DND-41 (cell line): ENCODE measurements at regions not wholly inside any gene's neighbourhood (a gene's known extent, or its start where the extent isn't known, plus 50 kb on each side); places are given as distances from the start of the nearest gene placed in this dataset.
"Not testable (repeated sequence)": the region's sequence is repeated elsewhere in the genome, so short reads cannot be mapped to it uniquely, and the experiment has no call there.

Source experiments
- ATAC-seq: fragments of 200-7000 bp; cut with Tn5 transposase; 3 replicates; pipeline ENCODE4 v1.9.1; 2021; ENCODE audit warnings: low read depth; ENCODE audit not compliant: insufficient read depth
- DNase-seq: peaks from one replicate; pipeline ENCODE4 v3.0.0-alpha.2; 2020
- H2AFZ ChIP-seq: 2 replicates; pipeline ENCODE4 v1.6.0; 2012; ENCODE audit warnings: low read depth, low read length
- H3K27ac ChIP-seq: 2 replicates; pipeline ENCODE4 v1.5.1; 2012; ENCODE audit warnings: low read length, inconsistent platforms
- H3K27me3 ChIP-seq: fragments of 200-600 bp; sonication (generic); 2 replicates; pipeline ENCODE4 v1.6.0; 2012; ENCODE audit warnings: low read length, mild to moderate bottlenecking, inconsistent platforms; ENCODE audit not compliant: insufficient read depth, poor library complexity
- H3K36me3 ChIP-seq: 2 replicates; pipeline ENCODE4 v1.5.1; 2012; ENCODE audit warnings: low read length, inconsistent platforms; ENCODE audit not compliant: insufficient read depth
- H3K4me1 ChIP-seq: 2 replicates; pipeline ENCODE4 v1.5.1; 2012; ENCODE audit warnings: mild to moderate bottlenecking, low read length; ENCODE audit not compliant: insufficient read depth
- H3K4me2 ChIP-seq: 2 replicates; pipeline ENCODE4 v1.6.0; 2012; ENCODE audit warnings: mild to moderate bottlenecking, moderate library complexity, low read length, inconsistent platforms; ENCODE audit not compliant: insufficient read depth
- H3K4me3 ChIP-seq, 2 experiments: fragments of 200-600 bp in 1 of 2; shearing (Covaris generic) in 1 of 2; 2 replicates each; pipeline ENCODE4 v1.5.1; 2012 to 2016; ENCODE audit warnings: inconsistent platforms in 2 of 2, low read length in 2 of 2, mild to moderate bottlenecking in 2 of 2, low read depth in 1 of 2, moderate library complexity in 1 of 2
- H3K79me2 ChIP-seq: 2 replicates; pipeline ENCODE4 v1.6.0; 2012; ENCODE audit warnings: low read length, inconsistent platforms; ENCODE audit not compliant: insufficient read depth
- H3K9ac ChIP-seq: 2 replicates; pipeline ENCODE4 v1.6.0; 2012; ENCODE audit warnings: low read depth, mild to moderate bottlenecking, inconsistent platforms, low read length, moderate library complexity
- H3K9me3 ChIP-seq: 2 replicates; pipeline ENCODE4 v1.5.1; 2012; ENCODE audit warnings: low read length, moderate library complexity, mild to moderate bottlenecking, inconsistent platforms; ENCODE audit not compliant: insufficient read depth, severe bottlenecking
- H4K20me1 ChIP-seq: 2 replicates; pipeline ENCODE4 v1.6.0; 2012; ENCODE audit warnings: low read length; ENCODE audit not compliant: insufficient read depth
- EZH2 ChIP-seq: IDR thresholded peaks from 3 replicates; pipeline ENCODE4 v1.6.1; 2012; ENCODE audit warnings: borderline replicate concordance, low read depth, mild to moderate bottlenecking, moderate library complexity, low read length, inconsistent platforms; ENCODE audit not compliant: severe bottlenecking
- TF ChIP-seq, protein P1 (sequence below): IDR thresholded peaks from 2 replicates; pipeline ENCODE4 v1.5.1; 2012; ENCODE audit warnings: borderline replicate concordance, low read length, moderate library complexity, mild to moderate bottlenecking; ENCODE audit not compliant: poor library complexity, severe bottlenecking; ENCODE audit errors: extremely low read depth

DNA sequence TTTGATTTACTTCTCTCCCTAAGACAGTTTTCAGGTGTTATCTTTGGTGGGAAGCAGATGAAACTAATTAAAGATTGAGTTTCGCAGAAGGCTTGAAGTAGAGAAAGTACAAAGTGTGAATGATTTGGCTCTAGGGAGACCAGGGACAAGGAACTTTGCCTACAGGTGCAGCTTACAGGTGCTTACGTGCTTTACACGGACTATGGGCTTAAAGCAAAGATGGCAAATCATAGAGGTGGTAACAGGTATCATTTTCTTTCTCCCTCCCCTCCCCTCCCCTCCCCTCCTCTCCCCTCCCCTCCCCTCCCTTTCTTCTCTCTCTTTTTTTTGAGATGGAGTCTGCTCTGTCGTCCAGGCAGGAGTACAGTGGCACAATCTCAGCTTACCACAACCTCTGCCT, 136.3 kb downstream of the SLC35B3 start:
- H3K27ac ChIP-seq, result no peak overlapping the region
- H3K4me3 ChIP-seq, result no peak overlapping the region
- H2AFZ ChIP-seq, result no peak overlapping the region
- H3K4me2 ChIP-seq, result no peak overlapping the region
- no peaks in the 10 kb centered on the region for H3K9me3 ChIP-seq
- ATAC-seq (no peak), DNase-seq (no peak)
- H3K9ac ChIP-seq, result no peak overlapping the region
- TF ChIP-seq, protein P1, sequence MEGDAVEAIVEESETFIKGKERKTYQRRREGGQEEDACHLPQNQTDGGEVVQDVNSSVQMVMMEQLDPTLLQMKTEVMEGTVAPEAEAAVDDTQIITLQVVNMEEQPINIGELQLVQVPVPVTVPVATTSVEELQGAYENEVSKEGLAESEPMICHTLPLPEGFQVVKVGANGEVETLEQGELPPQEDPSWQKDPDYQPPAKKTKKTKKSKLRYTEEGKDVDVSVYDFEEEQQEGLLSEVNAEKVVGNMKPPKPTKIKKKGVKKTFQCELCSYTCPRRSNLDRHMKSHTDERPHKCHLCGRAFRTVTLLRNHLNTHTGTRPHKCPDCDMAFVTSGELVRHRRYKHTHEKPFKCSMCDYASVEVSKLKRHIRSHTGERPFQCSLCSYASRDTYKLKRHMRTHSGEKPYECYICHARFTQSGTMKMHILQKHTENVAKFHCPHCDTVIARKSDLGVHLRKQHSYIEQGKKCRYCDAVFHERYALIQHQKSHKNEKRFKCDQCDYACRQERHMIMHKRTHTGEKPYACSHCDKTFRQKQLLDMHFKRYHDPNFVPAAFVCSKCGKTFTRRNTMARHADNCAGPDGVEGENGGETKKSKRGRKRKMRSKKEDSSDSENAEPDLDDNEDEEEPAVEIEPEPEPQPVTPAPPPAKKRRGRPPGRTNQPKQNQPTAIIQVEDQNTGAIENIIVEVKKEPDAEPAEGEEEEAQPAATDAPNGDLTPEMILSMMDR, result no peak
- TF ChIP-seq EZH2, result no peak
- H3K79me2 ChIP-seq, result no peaks in the 10 kb centered on the region
- no peaks in the 10 kb centered on the region for H3K36me3 ChIP-seq
- no peaks in the 10 kb centered on the region for H3K27me3 ChIP-seq
- no peaks in the 10 kb centered on the region for H3K4me1 ChIP-seq
- no peaks in the 10 kb centered on the region for H4K20me1 ChIP-seq

DNA sequence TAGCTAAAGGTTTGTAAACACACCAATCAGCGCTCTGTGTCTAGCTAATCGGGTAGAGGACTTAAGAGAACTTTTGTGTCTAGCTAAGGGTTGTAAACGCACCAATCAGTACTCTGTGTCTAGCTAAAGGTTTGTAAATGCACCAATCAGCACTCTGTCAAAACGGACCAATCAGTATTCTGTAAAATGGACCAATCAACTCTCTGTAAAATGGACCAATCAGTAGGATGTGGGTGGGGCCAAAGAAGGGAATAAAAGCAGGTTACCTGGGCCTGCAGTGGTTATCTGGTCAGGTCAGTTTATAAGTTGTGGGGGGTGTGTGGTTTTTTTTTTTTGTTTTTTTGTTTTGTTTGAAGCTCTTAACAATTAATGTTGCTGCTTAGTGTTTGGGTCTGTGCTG, 152.4 kb downstream of the SLC35B3 start:
- H3K4me3 ChIP-seq, H3K4me2 ChIP-seq, ATAC-seq, H3K9me3 ChIP-seq, H3K79me2 ChIP-seq, H3K27me3 ChIP-seq, H3K36me3 ChIP-seq, H3K4me1 ChIP-seq, H4K20me1 ChIP-seq, H3K9ac ChIP-seq, DNase-seq, H2AFZ ChIP-seq, H3K27ac ChIP-seq: not testable (repeated sequence)

DNA sequence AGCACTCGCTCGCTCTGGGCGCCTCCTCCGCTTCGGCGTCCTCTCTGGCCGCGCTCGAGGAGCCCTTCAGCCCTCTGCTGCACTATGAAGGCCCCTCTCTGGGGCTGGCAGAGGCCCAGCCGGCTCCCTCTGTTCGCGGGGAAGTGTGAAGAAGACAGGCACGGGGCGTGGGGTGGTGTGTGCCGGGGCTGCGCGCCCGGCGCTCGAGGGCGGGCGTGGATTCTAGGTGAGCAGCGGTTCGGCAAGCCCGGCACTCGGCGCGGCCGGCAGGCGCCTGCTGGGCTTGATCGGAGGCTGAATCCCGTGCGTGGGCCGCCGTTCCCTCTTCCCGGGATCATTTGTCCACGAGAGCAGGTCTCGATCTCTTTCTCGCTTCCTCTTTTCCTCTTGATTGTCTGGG, 153.0 kb downstream of the SLC35B3 start:
- Histone ChIP-seq H3K4me1 (no peaks in the 10 kb centered on the region), H3K9ac (no peak overlapping the region), H3K27me3 (no peaks in the 10 kb centered on the region), H3K9me3 (no peaks in the 10 kb centered on the region), H3K27ac (no peak overlapping the region), H3K4me2 (no peak overlapping the region), H2AFZ (no peak overlapping the region), H3K4me3 (no peak overlapping the region), H3K79me2 (no peaks in the 10 kb centered on the region), H4K20me1 (no peaks in the 10 kb centered on the region), H3K36me3 (no peaks in the 10 kb centered on the region)
- no peak for ATAC-seq
- no peak for DNase-seq
- no peak for TF ChIP-seq EZH2
- TF ChIP-seq, protein P1, result no peak

DNA sequence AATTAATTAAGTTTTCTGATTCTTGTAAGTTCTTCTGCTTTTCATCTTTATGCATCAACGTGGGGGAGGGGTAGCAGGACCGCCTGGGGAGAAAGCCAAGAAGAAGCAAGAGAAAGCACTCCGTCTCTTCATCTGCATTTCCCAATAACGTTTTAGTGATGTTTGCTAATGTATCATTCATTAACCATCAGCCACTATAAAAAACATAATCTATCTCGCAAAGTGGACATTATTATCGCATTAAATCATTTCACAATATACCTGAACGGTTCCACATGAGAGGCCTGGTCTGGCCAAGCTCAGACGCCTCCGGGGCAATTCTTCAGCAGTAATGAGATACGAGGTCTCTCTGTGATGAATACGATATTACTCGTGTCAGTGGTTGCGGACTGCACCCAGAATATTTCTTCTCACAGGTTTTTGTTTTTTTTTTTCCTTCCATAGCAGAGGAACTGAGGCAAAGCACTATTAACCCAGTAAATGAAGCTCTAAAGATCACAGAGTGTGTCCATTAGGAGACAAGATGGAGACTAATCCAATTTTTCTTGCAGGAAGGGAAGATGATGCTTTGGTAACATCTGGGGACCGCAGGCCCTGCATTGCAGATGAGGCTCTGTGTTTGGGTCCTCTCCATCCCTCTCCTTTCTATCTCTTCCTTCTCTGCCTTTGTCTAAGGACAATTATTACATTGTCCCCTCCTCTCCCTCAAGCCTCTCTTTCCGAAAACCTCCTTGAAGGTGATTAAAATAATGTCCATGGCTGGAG, 156.1 kb downstream of the SLC35B3 start:
- H3K79me2 ChIP-seq, result no peaks in the 10 kb centered on the region
- no peak overlapping the region for H2AFZ ChIP-seq
- H3K9ac ChIP-seq, result no peak overlapping the region
- H3K36me3 ChIP-seq, result no peaks in the 10 kb centered on the region
- TF ChIP-seq, protein P1, result no peak
- no peak for TF ChIP-seq EZH2
- ATAC-seq (no peak), DNase-seq (no peak)
- H3K9me3 ChIP-seq, result no peaks in the 10 kb centered on the region
- no peak overlapping the region for H3K27ac ChIP-seq
- H4K20me1 ChIP-seq, result no peaks in the 10 kb centered on the region
- no peaks in the 10 kb centered on the region for H3K27me3 ChIP-seq
- H3K4me1 ChIP-seq, result no peaks in the 10 kb centered on the region
- no peak overlapping the region for H3K4me2 ChIP-seq
- no peak overlapping the region for H3K4me3 ChIP-seq
